ENCODE measurements at regions not wholly inside any gene's neighbourhood (a gene's known extent, or its start where the extent isn't known, plus 50 kb on each side); places are given as distances from the start of the nearest gene placed in this dataset.

GRCh38 chr9:93827545-93828330 lies 127.4 kb downstream of the BARX1 start:
- DNase-seq = no peak

GRCh38 chr9:93826905-93827544 lies 128.1 kb downstream of the BARX1 start:
- no peak for DNase-seq

GRCh38 chr9:93826209-93826608 lies 128.9 kb downstream of the BARX1 start:
- DNase-seq = no peak

GRCh38 chr9:93825348-93826115 lies 129.6 kb downstream of the BARX1 start:
- no peak for DNase-seq

GRCh38 chr9:93824386-93825294 lies 130.5 kb downstream of the BARX1 start:
- no peak for DNase-seq

GRCh38 chr9:93823245-93824072 lies 131.7 kb downstream of the BARX1 start:
- no peak for DNase-seq

GRCh38 chr9:93822229-93822628 lies 132.9 kb downstream of the BARX1 start:
- DNase-seq = no peak

GRCh38 chr9:93821307-93821703 lies 133.8 kb downstream of the BARX1 start:
- no peak for DNase-seq

GRCh38 chr9:93820667-93821306 lies 134.4 kb downstream of the BARX1 start:
- no peak for DNase-seq

- no peak for DNase-seq
Observed at GRCh38 chr9:93819905-93820304, 135.2 kb downstream of the BARX1 start.

- no peak for DNase-seq
Observed at GRCh38 chr9:93818827-93819472, 136.2 kb downstream of the BARX1 start.

- DNase-seq = no peak
Observed at GRCh38 chr9:93818237-93818636, 136.9 kb downstream of the BARX1 start.

GRCh38 chr9:93815677-93816076 lies 139.5 kb downstream of the BARX1 start:
- DNase-seq = no peak

GRCh38 chr9:93815135-93815534 lies 140.0 kb downstream of the BARX1 start:
- no peak for DNase-seq

- peak; percentile 95 for DNase-seq
Observed at GRCh38 chr9:93814077-93814956, 140.8 kb downstream of the BARX1 start.

- no peak for DNase-seq
Observed at GRCh38 chr9:93813221-93814076, 141.7 kb downstream of the BARX1 start.

- no peak for DNase-seq
Observed at GRCh38 chr9:93812410-93812668, 142.8 kb downstream of the BARX1 start.

- no peak for DNase-seq
Observed at GRCh38 chr9:93810028-93810971, 144.9 kb downstream of the BARX1 start.

Measured in NCI-H774 (cell line).